IMR-90 (cell line): ENCODE measurements at regions not wholly inside any gene's neighbourhood (a gene's known extent, or its start where the extent isn't known, plus 50 kb on each side); places are given as distances from the start of the nearest gene placed in this dataset.

Source experiments
- ATAC-seq: fragments of 200-7000 bp; cut with Tn5 transposase; 2 replicates; pipeline ENCODE4 v1.9.1; 2020; ENCODE audit warnings: low read depth, mild to moderate bottlenecking, moderate library complexity
- BruUV-seq: library from RNA; stranded (reverse); fragments of 400-500 nt; replicated peaks from 2 replicates; lab custom pipeline; 2021; lab: Mats Ljungman, UMichigan
- CTCF ChIA-PET: fragments of 300-600 bp; formaldehyde crosslinking; extraction: SDS; loops from one replicate; lab custom pipeline; 2021; ENCODE audit warnings: antibody characterized with exemption; lab: Yijun Ruan, JAX
- POLR2A ChIA-PET: fragments of 300-600 bp; sonication (Branson Sonifier 250); formaldehyde crosslinking; loops from one replicate; lab custom pipeline; 2022; ENCODE audit warnings: antibody characterized with exemption; ENCODE audit not compliant: unreplicated experiment; lab: Charles Lee
- DNase-seq: peaks from one replicate; pipeline ENCODE4 v3.0.0; 2013
- H2AFZ ChIP-seq: replicated peaks from 2 replicates; pipeline ENCODE3; 2013; ENCODE audit warnings: low read length, mild to moderate bottlenecking; ENCODE audit not compliant: poor library complexity
- H2AK5ac ChIP-seq: 2 replicates; pipeline ENCODE4 v1.6.1; 2013; ENCODE audit warnings: low read depth, low read length, inconsistent platforms
- H2AK9ac ChIP-seq: replicated peaks from 2 replicates; pipeline ENCODE3; 2013; ENCODE audit warnings: mild to moderate bottlenecking, low read depth, low read length, moderate library complexity; ENCODE audit not compliant: poor library complexity
- H2BK120ac ChIP-seq: 2 replicates; pipeline ENCODE4 v1.6.1; 2013; ENCODE audit warnings: low read depth, low read length, inconsistent platforms
- H2BK15ac ChIP-seq: 3 replicates; pipeline ENCODE4 v1.6.1; 2013; ENCODE audit warnings: low read depth, low read length, inconsistent platforms
- H2BK20ac ChIP-seq: 2 replicates; pipeline ENCODE4 v1.6.1; 2013; ENCODE audit warnings: low read depth, mild to moderate bottlenecking, inconsistent platforms, low read length, moderate library complexity
- H2BK5ac ChIP-seq: 2 replicates; pipeline ENCODE4 v1.6.1; 2013; ENCODE audit warnings: mild to moderate bottlenecking, low read depth, low read length, inconsistent platforms; ENCODE audit not compliant: poor library complexity, severe bottlenecking
- H3K14ac ChIP-seq: replicated peaks from 2 replicates; pipeline ENCODE4 v1.6.1; 2013; ENCODE audit warnings: low read depth, low read length, inconsistent platforms
- H3K18ac ChIP-seq: 2 replicates; pipeline ENCODE4 v1.6.1; 2013; ENCODE audit warnings: low read depth, low read length, control low read depth
- H3K23ac ChIP-seq: 2 replicates; pipeline ENCODE4 v1.6.1; 2013; ENCODE audit warnings: low read depth, low read length, inconsistent platforms
- H3K27ac ChIP-seq: 2 replicates; pipeline ENCODE4 v1.5.1; 2013; ENCODE audit warnings: mild to moderate bottlenecking, control low read depth, low read length; ENCODE audit not compliant: insufficient read depth
- H3K27me3 ChIP-seq: 2 replicates; pipeline ENCODE4 v1.6.1; 2013; ENCODE audit warnings: low read length; ENCODE audit not compliant: control insufficient read depth, insufficient read depth
- H3K36me3 ChIP-seq: 2 replicates; pipeline ENCODE4 v1.6.1; 2013; ENCODE audit warnings: low read length, mixed read lengths; ENCODE audit not compliant: control insufficient read depth, insufficient read depth
- H3K4ac ChIP-seq: 2 replicates; pipeline ENCODE4 v1.6.1; 2013; ENCODE audit warnings: low read depth, low read length, inconsistent platforms
- H3K4me1 ChIP-seq: 2 replicates; pipeline ENCODE4 v1.6.1; 2013; ENCODE audit warnings: low read length, mixed read lengths; ENCODE audit not compliant: control insufficient read depth, insufficient read depth
- H3K4me2 ChIP-seq: 2 replicates; pipeline ENCODE4 v1.6.1; 2013; ENCODE audit warnings: low read depth, mild to moderate bottlenecking, control low read depth, low read length, moderate library complexity
- H3K4me3 ChIP-seq: 2 replicates; pipeline ENCODE4 v1.5.1; 2013; ENCODE audit warnings: low read depth, mild to moderate bottlenecking, control low read depth, low read length, moderate library complexity; ENCODE audit not compliant: insufficient read depth
- H3K56ac ChIP-seq: 2 replicates; pipeline ENCODE4 v1.6.1; 2013; ENCODE audit warnings: low read length, inconsistent platforms; ENCODE audit not compliant: insufficient read depth; ENCODE audit errors: extremely low read depth
- H3K79me1 ChIP-seq, 2 experiments: 2 replicates each; pipeline ENCODE4 v1.6.1; 2013; ENCODE audit warnings: low read length in 2 of 2, inconsistent platforms in 1 of 2, low read depth in 1 of 2
- H3K9ac ChIP-seq: 2 replicates; pipeline ENCODE4 v1.6.1; 2013; ENCODE audit warnings: low read depth, low read length, control low read depth
- H3K9me1 ChIP-seq: 2 replicates; pipeline ENCODE4 v1.6.1; 2013; ENCODE audit warnings: low read length, inconsistent platforms; ENCODE audit not compliant: insufficient read depth
- H3K9me3 ChIP-seq: 2 replicates; pipeline ENCODE4 v1.6.1; 2013; ENCODE audit warnings: low read length; ENCODE audit not compliant: control insufficient read depth, insufficient read depth
- H4K20me1 ChIP-seq: 2 replicates; pipeline ENCODE4 v1.6.1; 2013; ENCODE audit warnings: low read length, inconsistent platforms; ENCODE audit not compliant: insufficient read depth
- H4K5ac ChIP-seq: 2 replicates; pipeline ENCODE4 v1.6.1; 2013; ENCODE audit warnings: mild to moderate bottlenecking, low read depth, low read length, control low read depth
- H4K8ac ChIP-seq, 2 experiments: 2 replicates each; pipeline ENCODE4 v1.6.1; 2013; ENCODE audit warnings: low read depth in 2 of 2, low read length in 2 of 2, control low read depth in 1 of 2, inconsistent platforms in 1 of 2
- H4K91ac ChIP-seq: 2 replicates; pipeline ENCODE4 v1.6.1; 2013; ENCODE audit warnings: low read depth, low read length, inconsistent platforms; ENCODE audit not compliant: insufficient read depth
- BHLHE40 ChIP-seq: fragments of 150-350 bp; IDR thresholded peaks from 2 replicates; pipeline ENCODE4 v1.6.1; 2016; ENCODE audit warnings: mild to moderate bottlenecking, low read depth, low read length
- RCOR1 ChIP-seq: IDR thresholded peaks from 2 replicates; pipeline ENCODE4 v1.6.1; 2012; ENCODE audit warnings: mild to moderate bottlenecking, low read length, improper control_type of control experiment; ENCODE audit not compliant: insufficient replicate concordance
- WGBS, 2 experiments: methylation state at CpG; one replicate each; pipeline versions ENCODE4 v1.1.5 to v1.1.7; 2013; ENCODE audit warnings: missing lambda C conversion rate in 2 of 2; ENCODE audit not compliant: insufficient read length in 1 of 2; ENCODE audit errors: extremely low coverage in 2 of 2; 5-methylcytosine and 5-hydroxymethylcytosine counted together
- dilution Hi-C: fragments of 300-500 bp; cut with HindIII; formaldehyde crosslinking; loops from one replicate; pipeline ENCODE4 v1.14.3; 2018; ENCODE audit warnings: low sequenced_read_pairs; ENCODE audit not compliant: unreplicated experiment
- in situ Hi-C: fragments of 300-500 bp; cut with MboI; formaldehyde crosslinking; loops from 3 replicates; pipeline ENCODE4 v1.14.3; 2019; ENCODE audit warnings: low sequenced_read_pairs, inconsistent platforms, mixed read lengths
- intact Hi-C: fragments of 100-400 bp; cut with micrococcal nuclease; formaldehyde crosslinking; loops from 2 replicates; pipeline ENCODE4 v1.10.0; 2022

GRCh38 chr1:56079391-56079790, 500.0 kb downstream of the PLPP3 start:
- H3K9me3 ChIP-seq: no peaks in the 10 kb centered on the region
- dilution Hi-C loops (no loop called here), in situ Hi-C loops (no loop called here), intact Hi-C loops (loop anchor here (10.0 kb wide), 1 partner anchor 795 kb away; no protein-coding TSS in a partner anchor)
- BruUV-seq: no TSS peak
- POLR2A ChIA-PET: no interaction called here
- no peak overlapping the region for H3K14ac ChIP-seq
- no peak overlapping the region for H4K5ac ChIP-seq
- ATAC-seq: no peak
- no peak overlapping the region for H2BK5ac ChIP-seq
- WGBS, 2 experiments: no CpG with 5 or more reads among the region's 2 CpGs
- H2AFZ ChIP-seq: no peak overlapping the region
- H3K4me2 ChIP-seq: no peak overlapping the region
- H2BK15ac ChIP-seq: no peak overlapping the region
- H3K4me3 ChIP-seq: no peak overlapping the region
- H3K23ac ChIP-seq: no peak overlapping the region
- CTCF ChIA-PET: no interaction called here
- H3K36me3 ChIP-seq: no peaks in the 10 kb centered on the region
- no peaks in the 10 kb centered on the region for H3K27me3 ChIP-seq
- no peak overlapping the region for H3K56ac ChIP-seq
- H3K18ac ChIP-seq: no peak overlapping the region; the same call in 1 of the 2 replicates
- no peak overlapping the region for H4K8ac ChIP-seq
- H4K91ac ChIP-seq: no peak overlapping the region
- H3K79me1 ChIP-seq: no peaks in the 10 kb centered on the region
- no peaks in the 10 kb centered on the region for H4K20me1 ChIP-seq
- no peak overlapping the region for H2AK5ac ChIP-seq
- no peak for DNase-seq
- H2AK9ac ChIP-seq: no peak overlapping the region
- no peak overlapping the region for H3K9ac ChIP-seq
- no peak overlapping the region for H2BK120ac ChIP-seq
- H2BK20ac ChIP-seq: no peak overlapping the region
- peaks cover 2% of the 10 kb centered on the region; the same call in 1 of the 2 replicates for H3K9me1 ChIP-seq
- TF ChIP-seq RCOR1: no peak
- no peak for TF ChIP-seq BHLHE40
- no peak overlapping the region for H3K4ac ChIP-seq
- H3K4me1 ChIP-seq: peaks cover 5% of the 10 kb centered on the region
- no peak overlapping the region for H3K27ac ChIP-seq
